ENCODE measurements at regions not wholly inside any gene's neighbourhood (a gene's known extent, or its start where the extent isn't known, plus 50 kb on each side); places are given as distances from the start of the nearest gene placed in this dataset.

GRCh38 chr4:4791299-4792111 is 68.0 kb upstream of the MSX1 start:
- FAIRE-seq (no peak), DNase-seq (ENCODE audit: insufficient read length, low spot score) (no peak)
- TF ChIP-seq, protein P1, sequence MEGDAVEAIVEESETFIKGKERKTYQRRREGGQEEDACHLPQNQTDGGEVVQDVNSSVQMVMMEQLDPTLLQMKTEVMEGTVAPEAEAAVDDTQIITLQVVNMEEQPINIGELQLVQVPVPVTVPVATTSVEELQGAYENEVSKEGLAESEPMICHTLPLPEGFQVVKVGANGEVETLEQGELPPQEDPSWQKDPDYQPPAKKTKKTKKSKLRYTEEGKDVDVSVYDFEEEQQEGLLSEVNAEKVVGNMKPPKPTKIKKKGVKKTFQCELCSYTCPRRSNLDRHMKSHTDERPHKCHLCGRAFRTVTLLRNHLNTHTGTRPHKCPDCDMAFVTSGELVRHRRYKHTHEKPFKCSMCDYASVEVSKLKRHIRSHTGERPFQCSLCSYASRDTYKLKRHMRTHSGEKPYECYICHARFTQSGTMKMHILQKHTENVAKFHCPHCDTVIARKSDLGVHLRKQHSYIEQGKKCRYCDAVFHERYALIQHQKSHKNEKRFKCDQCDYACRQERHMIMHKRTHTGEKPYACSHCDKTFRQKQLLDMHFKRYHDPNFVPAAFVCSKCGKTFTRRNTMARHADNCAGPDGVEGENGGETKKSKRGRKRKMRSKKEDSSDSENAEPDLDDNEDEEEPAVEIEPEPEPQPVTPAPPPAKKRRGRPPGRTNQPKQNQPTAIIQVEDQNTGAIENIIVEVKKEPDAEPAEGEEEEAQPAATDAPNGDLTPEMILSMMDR (IDR thresholded peaks at IDR 0.05; ENCODE audit: insufficient read depth, missing control alignments): no peak

- DNase-seq (ENCODE audit: insufficient read length, low spot score): no peak
- TF ChIP-seq, protein P1 (IDR thresholded peaks at IDR 0.05; ENCODE audit: insufficient read depth, missing control alignments): no peak
- FAIRE-seq: no peak
Observed at GRCh38 chr4:4789462-4789861, 70.0 kb upstream of the MSX1 start.

GRCh38 chr4:4788573-4788972 is 70.9 kb upstream of the MSX1 start:
- TF ChIP-seq, protein P1 (IDR thresholded peaks at IDR 0.05; ENCODE audit: insufficient read depth, missing control alignments): no peak
- no peak for DNase-seq (ENCODE audit: insufficient read length, low spot score)
- FAIRE-seq: no peak

DNA sequence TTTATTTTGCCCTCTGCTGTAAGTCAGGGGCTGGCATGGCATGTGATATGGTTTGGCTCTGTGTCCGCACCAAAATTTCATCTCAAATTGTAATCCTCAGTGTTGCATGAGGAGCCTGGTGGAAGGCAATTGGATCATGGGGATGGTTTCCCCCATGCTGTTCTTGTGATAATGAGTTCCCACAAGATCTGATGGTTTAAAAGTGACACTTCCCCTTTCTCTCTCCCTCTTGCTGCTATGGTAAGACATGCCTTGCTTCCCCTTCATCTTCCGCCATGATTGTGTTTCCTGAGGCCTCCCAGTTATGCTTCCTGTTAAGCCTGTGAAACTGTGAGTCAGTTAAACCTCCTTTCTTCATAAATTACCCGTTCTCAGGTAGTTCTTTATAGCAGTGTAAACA is 72.0 kb upstream of the MSX1 start:
- TF ChIP-seq, protein P1 (IDR thresholded peaks at IDR 0.05; ENCODE audit: insufficient read depth, missing control alignments): no peak
- FAIRE-seq: no peak
- no peak for DNase-seq (ENCODE audit: insufficient read length, low spot score)

GRCh38 chr4:4784379-4784778 is 75.1 kb upstream of the MSX1 start:
- no peak for FAIRE-seq
- TF ChIP-seq, protein P1 (IDR thresholded peaks at IDR 0.05; ENCODE audit: insufficient read depth, missing control alignments): no peak
- DNase-seq (ENCODE audit: insufficient read length, low spot score): no peak

DNA sequence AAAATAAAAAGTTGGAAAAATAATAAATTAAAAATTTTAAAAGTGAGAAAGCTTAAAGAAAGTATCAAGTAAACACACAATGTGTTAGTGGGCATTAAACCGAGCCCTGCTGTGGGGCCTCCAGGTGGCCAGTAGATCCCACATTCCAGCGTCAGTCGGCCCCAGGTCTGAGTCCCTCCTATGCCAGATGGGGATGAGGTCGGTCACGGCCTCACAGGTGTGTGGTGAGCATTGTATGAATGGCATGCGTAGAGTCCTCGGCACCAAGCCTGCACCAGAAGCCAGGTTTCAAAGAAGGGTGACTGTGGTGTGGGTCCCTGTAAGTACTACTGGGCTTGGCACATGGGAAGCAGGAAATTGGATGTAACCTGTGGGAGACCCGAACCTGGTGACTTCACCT is 75.6 kb upstream of the MSX1 start:
- TF ChIP-seq, protein P1 (IDR thresholded peaks at IDR 0.05; ENCODE audit: insufficient read depth, missing control alignments): no peak
- DNase-seq (ENCODE audit: insufficient read length, low spot score) (no peak), FAIRE-seq (no peak)

DNA sequence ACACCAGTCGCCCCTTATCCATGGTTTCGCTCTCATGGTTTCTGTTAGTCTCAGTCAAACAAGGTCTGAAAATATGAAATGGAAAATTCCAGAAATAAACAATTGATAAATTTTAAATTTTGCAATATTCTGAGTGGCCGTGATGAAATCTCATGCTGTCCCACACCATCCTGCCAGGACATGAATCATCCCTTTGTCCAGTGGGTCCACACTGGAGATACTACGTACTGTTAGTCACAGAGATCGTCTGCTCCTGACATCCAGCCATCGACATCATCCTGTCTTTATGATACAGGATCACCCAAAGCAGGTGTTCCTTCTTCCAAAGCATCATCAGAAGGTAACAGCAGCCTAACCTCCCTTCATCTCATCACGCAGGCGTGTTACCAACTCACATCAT is 76.5 kb upstream of the MSX1 start:
- FAIRE-seq (no peak), DNase-seq (ENCODE audit: insufficient read length, low spot score) (no peak)

More for the DNA sequence above, 76.5 kb upstream of the MSX1 start:
- TF ChIP-seq, protein P1 (IDR thresholded peaks at IDR 0.05; ENCODE audit: insufficient read depth, missing control alignments): no peak
